ENCODE measurements at regions not wholly inside any gene's neighbourhood (a gene's known extent, or its start where the extent isn't known, plus 50 kb on each side); places are given as distances from the start of the nearest gene placed in this dataset.

DNA sequence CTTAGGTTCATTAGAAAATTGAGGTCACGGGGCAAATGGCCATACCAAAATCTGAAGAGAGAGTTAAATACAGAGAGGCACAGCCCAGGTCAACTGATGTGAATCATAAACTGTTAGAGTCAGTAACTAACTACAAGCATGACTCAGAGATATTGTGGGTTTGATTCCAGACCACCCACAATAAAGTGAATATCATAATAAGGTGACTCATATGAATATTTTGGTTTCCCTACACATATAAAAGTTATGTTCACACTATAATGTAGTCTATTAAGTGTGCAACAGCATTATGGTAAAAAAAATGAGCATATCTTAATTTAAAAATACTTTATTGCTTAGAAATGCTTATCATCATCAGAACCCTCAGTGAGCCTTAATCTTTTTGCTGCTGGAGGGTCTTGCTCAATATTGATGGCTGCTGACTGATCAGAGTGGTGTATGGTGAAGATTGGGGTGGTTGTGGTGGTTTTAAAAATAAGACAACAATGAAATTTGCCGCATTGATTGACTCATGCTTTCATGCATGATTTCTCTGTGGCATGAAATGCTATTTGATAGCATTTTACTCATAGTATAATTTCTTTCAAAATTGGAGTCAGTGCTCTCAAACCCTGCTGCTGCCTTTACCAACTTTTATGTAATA lies 53.1 kb upstream of the EDIL3 start:
- no peak for TF ChIP-seq CTCF (IDR thresholded peaks at IDR 0.05; ENCODE audit: insufficient read depth, low read depth, low read length)
- no peak for TF ChIP-seq EZH2 (IDR thresholded peaks at IDR 0.05; ENCODE audit: insufficient read depth, low read length)
